Liver (tissue), 8 donors: ENCODE measurements at regions not wholly inside any gene's neighbourhood (a gene's known extent, or its start where the extent isn't known, plus 50 kb on each side); places are given as distances from the start of the nearest gene placed in this dataset.

Experiments
- DNase-seq: peaks from one replicate; pipeline ENCODE4 v3.0.0-alpha.2; 2017; ENCODE audit warnings: low spot score
- H3K27ac ChIP-seq, 2 donors: one replicate each; pipeline ENCODE4 v1.7.0; 2013; ENCODE audit warnings: inconsistent platforms in 2 of 2, low read length in 2 of 2, control low read depth in 1 of 2, low read depth in 1 of 2, mild to moderate bottlenecking in 1 of 2
- H3K27me3 ChIP-seq, 4 donors: one replicate each; pipeline versions ENCODE4 v1.6.1 to v1.7.0; 2013; ENCODE audit warnings: low read length in 3 of 4, inconsistent platforms in 1 of 4, mild to moderate bottlenecking in 1 of 4, moderate library complexity in 1 of 4; ENCODE audit not compliant: control insufficient read depth in 4 of 4, insufficient read depth in 4 of 4
- H3K36me3 ChIP-seq, 4 donors: one replicate each; pipeline versions ENCODE4 v1.6.1 to v1.7.0; 2013; ENCODE audit warnings: low read length in 3 of 4, mild to moderate bottlenecking in 3 of 4, low read depth in 1 of 4, moderate library complexity in 1 of 4; ENCODE audit not compliant: control insufficient read depth in 4 of 4, insufficient read depth in 3 of 4
- H3K4me1 ChIP-seq, 4 donors: one replicate each; pipeline versions ENCODE4 v1.6.1 to v1.7.0; 2013; ENCODE audit warnings: low read length in 3 of 4, mild to moderate bottlenecking in 3 of 4, moderate library complexity in 1 of 4; ENCODE audit not compliant: control insufficient read depth in 4 of 4, insufficient read depth in 4 of 4
- H3K4me3 ChIP-seq, 3 donors: one replicate each; pipeline versions ENCODE4 v1.6.1 to v1.7.0; 2013; ENCODE audit warnings: low read length in 3 of 3, control low read depth in 1 of 3, low read depth in 1 of 3, mild to moderate bottlenecking in 1 of 3
- H3K9ac ChIP-seq, 2 donors: one replicate each; pipeline ENCODE4 v1.7.0; 2013; ENCODE audit warnings: low read length in 2 of 2, mild to moderate bottlenecking in 2 of 2, moderate library complexity in 2 of 2, control low read depth in 1 of 2, low read depth in 1 of 2
- H3K9me3 ChIP-seq, 4 donors: one replicate each; pipeline versions ENCODE4 v1.6.1 to v1.7.0; 2013; ENCODE audit warnings: low read length in 3 of 4; ENCODE audit not compliant: control insufficient read depth in 4 of 4
- ATF3 ChIP-seq: IDR thresholded peaks from 2 replicates; pipeline ENCODE4 v1.6.1; 2016; ENCODE audit warnings: antibody characterized with exemption
- CTCF ChIP-seq: fragments of 150-350 bp; IDR thresholded peaks from 2 replicates; pipeline ENCODE4 v1.5.1; 2017; ENCODE audit warnings: improper control_type of control experiment, low read depth, low read length; ENCODE audit not compliant: missing input control
- EGR1 ChIP-seq, 2 donors: IDR thresholded peaks; 2 replicates each; pipeline ENCODE4 v1.6.1; 2016 to 2018; ENCODE audit warnings: antibody characterized with exemption in 2 of 2, low read depth in 2 of 2
- FOXA1 ChIP-seq: IDR thresholded peaks from 2 replicates; pipeline ENCODE4 v1.6.1; 2016; ENCODE audit warnings: antibody characterized with exemption
- FOXA2 ChIP-seq: IDR thresholded peaks from 2 replicates; pipeline ENCODE4 v1.6.1; 2016; ENCODE audit warnings: antibody characterized with exemption
- GABPA ChIP-seq, 2 donors: IDR thresholded peaks in 1 of 2; conservative IDR thresholded peaks in 1 of 2; 2 replicates each; pipeline ENCODE4 v1.6.1; 2016; ENCODE audit warnings: antibody characterized with exemption in 2 of 2, mild to moderate bottlenecking in 1 of 2, moderate library complexity in 1 of 2
- HNF4A ChIP-seq, 2 donors: conservative IDR thresholded peaks; 2 replicates each; pipeline ENCODE4 v1.6.1; 2016; ENCODE audit warnings: antibody characterized with exemption in 2 of 2, mild to moderate bottlenecking in 2 of 2
- HNF4G ChIP-seq: IDR thresholded peaks from 2 replicates; pipeline ENCODE4 v1.6.1; 2016; ENCODE audit warnings: antibody characterized with exemption
- MAX ChIP-seq: IDR thresholded peaks from 2 replicates; pipeline ENCODE4 v1.6.1; 2016; ENCODE audit warnings: antibody characterized with exemption
- NR2F2 ChIP-seq: IDR thresholded peaks from 2 replicates; pipeline ENCODE4 v1.6.1; 2016; ENCODE audit warnings: antibody characterized with exemption
- RAD21 ChIP-seq, 2 donors: IDR thresholded peaks; 2 replicates each; pipeline ENCODE4 v1.6.1; 2016; ENCODE audit warnings: antibody characterized with exemption in 2 of 2, mild to moderate bottlenecking in 2 of 2
- REST ChIP-seq: IDR thresholded peaks from 2 replicates; pipeline ENCODE4 v1.6.1; 2016; ENCODE audit warnings: antibody characterized with exemption, mild to moderate bottlenecking
- RXRA ChIP-seq, 2 donors: IDR thresholded peaks; 2 replicates each; pipeline ENCODE4 v1.6.1; 2017 to 2018; ENCODE audit warnings: antibody characterized with exemption in 2 of 2, mild to moderate bottlenecking in 1 of 2
- SP1 ChIP-seq: IDR thresholded peaks from 2 replicates; pipeline ENCODE4 v1.6.1; 2018; ENCODE audit warnings: antibody characterized with exemption, mild to moderate bottlenecking
- TAF1 ChIP-seq: conservative IDR thresholded peaks from 2 replicates; pipeline ENCODE4 v1.6.1; 2016; ENCODE audit warnings: antibody characterized with exemption, mild to moderate bottlenecking
- YY1 ChIP-seq: IDR thresholded peaks from 2 replicates; pipeline ENCODE4 v1.6.1; 2016; ENCODE audit warnings: antibody characterized with exemption, mild to moderate bottlenecking
- ZBTB33 ChIP-seq: IDR thresholded peaks from 2 replicates; pipeline ENCODE4 v1.6.1; 2016; ENCODE audit warnings: antibody characterized with exemption
- WGBS: extraction: QIAGEN DNeasy Blood & Tissue Kit; methylation state at CpG from one replicate; pipeline ENCODE4 v1.1.7; 2013; 5-methylcytosine and 5-hydroxymethylcytosine counted together
- donor health status: healthy.
- donor health status: healthy.
- donor health status: healthy.
- donor health status: healthy.
- donor health status: healthy.

- TF ChIP-seq YY1 (no peak), FOXA1 (no peak), FOXA2 (no peak), RAD21 (IDR thresholded peaks at IDR 0.05) (no peak), REST (no peak), TAF1 (no peak), EGR1 (IDR thresholded peaks at IDR 0.05; ENCODE audit: low read depth in 2 of 2) (no peak), NR2F2 (no peak), ZBTB33 (no peak), ATF3 (no peak), HNF4A (conservative IDR thresholded peaks at IDR 0.05) (no peak), RXRA (IDR thresholded peaks at IDR 0.05) (no peak), HNF4G (no peak), MAX (no peak), GABPA (IDR thresholded peaks at IDR 0.05 in 1 of 2, conservative IDR thresholded peaks at IDR 0.05 in 1 of 2) (no peak), SP1 (no peak)
- Histone ChIP-seq H3K27me3 (no peaks in the 10 kb centered on the region), H3K9ac (no peak overlapping the region), H3K9me3 (no peaks in the 10 kb centered on the region), H3K27ac (no peak overlapping the region), H3K4me3 (no peak overlapping the region), H3K36me3 (no peaks in the 10 kb centered on the region), H3K4me1 (no peaks in the 10 kb centered on the region)
- DNase-seq, result no peak
- WGBS, result 88% methylated on average over 3 of the region's 3 CpGs
Measured at GRCh38 chr10:34024282-34024681, 689.8 kb upstream of the NRP1 start.

- Histone ChIP-seq H3K4me3 (no peak overlapping the region), H3K4me1 (no peaks in the 10 kb centered on the region), H3K27ac (no peak overlapping the region), H3K9me3 (no peaks in the 10 kb centered on the region), H3K9ac (no peak overlapping the region), H3K36me3 (no peaks in the 10 kb centered on the region), H3K27me3 (no peaks in the 10 kb centered on the region)
- 81% methylated on average over 6 of the region's 6 CpGs for WGBS
- no peak for DNase-seq
- TF ChIP-seq MAX (no peak), FOXA2 (no peak), RAD21 (IDR thresholded peaks at IDR 0.05) (no peak), CTCF (no peak), GABPA (IDR thresholded peaks at IDR 0.05 in 1 of 2, conservative IDR thresholded peaks at IDR 0.05 in 1 of 2) (no peak), HNF4G (no peak), REST (no peak), SP1 (no peak), FOXA1 (no peak), HNF4A (conservative IDR thresholded peaks at IDR 0.05) (no peak), NR2F2 (no peak), TAF1 (no peak), ZBTB33 (no peak), YY1 (no peak), ATF3 (no peak)
Measured at GRCh38 chr10:34022195-34022594, 687.7 kb upstream of the NRP1 start.
